SK-N-MC (cell line): ENCODE measurements at regions not wholly inside any gene's neighbourhood (a gene's known extent, or its start where the extent isn't known, plus 50 kb on each side); places are given as distances from the start of the nearest gene placed in this dataset.

Source experiments
- EZH2 ChIP-seq: fragments of 200-600 bp; sonication (generic); IDR thresholded peaks from one replicate; pipeline ENCODE4 v1.6.1; 2017; ENCODE audit warnings: antibody characterized with exemption
- FOXP2 ChIP-seq: optimal IDR thresholded peaks from 2 replicates; pipeline ENCODE3; 2011; ENCODE audit warnings: mild to moderate bottlenecking, moderate library complexity; ENCODE audit not compliant: insufficient read depth; ENCODE audit errors: extremely low read length, control extremely low read depth
- POLR2AphosphoS5 ChIP-seq: IDR thresholded peaks from 2 replicates; pipeline ENCODE4 v1.6.1; 2012; ENCODE audit warnings: mild to moderate bottlenecking, low read depth, low read length, borderline replicate concordance

- TF ChIP-seq EZH2, result no peak
- TF ChIP-seq POLR2AphosphoS5, result no peak
- TF ChIP-seq FOXP2, result no peak
These were observed 149.0 kb upstream of the GLI2 start for GRCh38 chr2:120586507-120587278.
